ENCODE measurements at regions not wholly inside any gene's neighbourhood (a gene's known extent, or its start where the extent isn't known, plus 50 kb on each side); places are given as distances from the start of the nearest gene placed in this dataset.

DNA sequence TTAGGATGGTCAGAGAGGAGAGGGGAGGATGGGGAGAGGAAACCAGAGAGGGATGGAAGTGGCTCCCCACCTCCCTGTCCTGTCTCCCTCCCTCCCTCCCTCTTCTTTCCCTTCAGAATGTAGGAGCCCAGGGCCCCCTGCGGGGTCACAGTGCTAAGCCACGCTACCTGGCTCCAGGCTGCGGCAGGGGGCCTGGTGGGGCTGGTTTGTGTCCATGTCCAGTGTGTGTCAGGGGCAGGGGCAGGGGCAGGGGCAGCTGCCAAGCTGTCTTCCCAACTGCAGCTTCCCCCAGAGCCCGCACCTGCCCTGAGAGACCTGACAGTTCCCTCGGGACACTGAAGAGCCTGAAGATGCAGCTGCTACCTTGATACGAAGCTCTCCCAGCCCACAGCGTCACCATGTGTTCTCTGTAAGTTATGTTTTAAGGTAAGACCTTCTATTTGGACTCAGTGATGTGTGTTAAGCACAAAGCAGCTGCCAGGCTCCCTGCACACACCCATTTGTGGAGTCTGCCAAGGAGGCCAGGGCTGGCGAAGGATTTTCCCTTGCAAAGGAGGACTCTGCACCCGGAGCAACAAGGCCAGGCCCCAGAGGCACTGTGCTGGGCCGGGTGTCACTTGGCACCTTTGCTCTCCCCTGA lies 121.8 kb upstream of the SMAD3 start:
- TF ChIP-seq, protein P1, sequence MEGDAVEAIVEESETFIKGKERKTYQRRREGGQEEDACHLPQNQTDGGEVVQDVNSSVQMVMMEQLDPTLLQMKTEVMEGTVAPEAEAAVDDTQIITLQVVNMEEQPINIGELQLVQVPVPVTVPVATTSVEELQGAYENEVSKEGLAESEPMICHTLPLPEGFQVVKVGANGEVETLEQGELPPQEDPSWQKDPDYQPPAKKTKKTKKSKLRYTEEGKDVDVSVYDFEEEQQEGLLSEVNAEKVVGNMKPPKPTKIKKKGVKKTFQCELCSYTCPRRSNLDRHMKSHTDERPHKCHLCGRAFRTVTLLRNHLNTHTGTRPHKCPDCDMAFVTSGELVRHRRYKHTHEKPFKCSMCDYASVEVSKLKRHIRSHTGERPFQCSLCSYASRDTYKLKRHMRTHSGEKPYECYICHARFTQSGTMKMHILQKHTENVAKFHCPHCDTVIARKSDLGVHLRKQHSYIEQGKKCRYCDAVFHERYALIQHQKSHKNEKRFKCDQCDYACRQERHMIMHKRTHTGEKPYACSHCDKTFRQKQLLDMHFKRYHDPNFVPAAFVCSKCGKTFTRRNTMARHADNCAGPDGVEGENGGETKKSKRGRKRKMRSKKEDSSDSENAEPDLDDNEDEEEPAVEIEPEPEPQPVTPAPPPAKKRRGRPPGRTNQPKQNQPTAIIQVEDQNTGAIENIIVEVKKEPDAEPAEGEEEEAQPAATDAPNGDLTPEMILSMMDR (conservative IDR thresholded peaks at IDR 0.05 in 1 of 2, IDR thresholded peaks at IDR 0.05 in 1 of 2; ENCODE audit: extremely low read depth in 1 of 2, insufficient read depth in 1 of 2, low read depth in 1 of 2, low read length in 2 of 2) = no peak
- no peak for TF ChIP-seq EZH2 (IDR thresholded peaks at IDR 0.05; ENCODE audit: borderline replicate concordance, low read length)

Measured in mammary epithelial cell (primary cell).